GM12892 (cell line): ENCODE measurements at regions not wholly inside any gene's neighbourhood (a gene's known extent, or its start where the extent isn't known, plus 50 kb on each side); places are given as distances from the start of the nearest gene placed in this dataset.

ENCODE experiments used
- POLR2A ChIP-seq: IDR thresholded peaks from 2 replicates; pipeline ENCODE4 v1.6.1; 2011; ENCODE audit warnings: low read depth, low read length, control low read depth
- TAF1 ChIP-seq: IDR thresholded peaks from 2 replicates; pipeline ENCODE4 v1.6.1; 2011; ENCODE audit warnings: low read depth, mild to moderate bottlenecking, control low read depth, low read length, borderline replicate concordance

DNA sequence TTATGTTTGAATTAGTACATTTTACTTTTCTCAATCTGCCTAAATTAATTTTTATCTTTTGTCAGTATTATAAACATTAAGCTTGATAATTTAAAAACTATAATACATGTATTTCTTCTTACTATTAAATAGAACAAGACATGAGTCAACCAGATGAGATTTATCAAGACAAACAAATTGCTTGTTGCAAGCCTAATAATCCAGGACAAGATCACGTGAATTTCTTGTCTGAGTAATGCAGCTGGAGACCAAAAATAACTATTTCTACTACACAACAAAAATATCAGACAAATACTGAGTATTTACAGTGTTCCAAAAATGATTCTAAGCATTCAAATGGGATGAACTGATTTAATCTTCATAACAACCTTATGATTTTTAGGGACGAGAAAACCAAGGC lies 339.1 kb upstream of the PRR16 start:
- TF ChIP-seq TAF1, result no peak
- TF ChIP-seq POLR2A, result no peak
